Lower lobe of right lung (tissue), 2 donors: ENCODE measurements at regions not wholly inside any gene's neighbourhood (a gene's known extent, or its start where the extent isn't known, plus 50 kb on each side); places are given as distances from the start of the nearest gene placed in this dataset.
"Not testable (repeated sequence)": the region's sequence is repeated elsewhere in the genome, so short reads cannot be mapped to it uniquely, and the experiment has no call there.

Experiments
- ATAC-seq, 2 donors: fragments of 200-7000 bp; cut with Tn5 transposase; one replicate each; pipeline ENCODE4 v1.9.1; 2020 to 2022; ENCODE audit warnings: mild to moderate bottlenecking in 2 of 2, moderate library complexity in 2 of 2
- DNase-seq: peaks from one replicate; pipeline ENCODE4 v3.0.0-alpha.2; 2020
- H3K27ac ChIP-seq: fragments of 200-600 bp; one replicate; pipeline ENCODE4 v1.8.0; 2022
- H3K27me3 ChIP-seq: fragments of 200-600 bp; one replicate; pipeline ENCODE4 v1.8.0; 2022; ENCODE audit warnings: low read depth
- H3K36me3 ChIP-seq: fragments of 200-600 bp; one replicate; pipeline ENCODE4 v1.8.0; 2022; ENCODE audit warnings: mild to moderate bottlenecking
- H3K4me1 ChIP-seq: fragments of 200-600 bp; one replicate; pipeline ENCODE4 v1.8.0; 2022
- H3K4me3 ChIP-seq: fragments of 200-600 bp; one replicate; pipeline ENCODE4 v1.8.0; 2022; ENCODE audit warnings: mild to moderate bottlenecking
- H3K9me3 ChIP-seq: fragments of 200-600 bp; one replicate; pipeline ENCODE4 v1.8.0; 2022
- intact Hi-C: fragments of 100-400 bp; cut with DNase I; formaldehyde crosslinking; loops from one replicate; pipeline ENCODE4 v1.11.0; 2022
- TF ChIP-seq, protein P1 (sequence below): fragments of 200-600 bp; IDR thresholded peaks from one replicate; pipeline ENCODE4 v1.8.0; 2022; ENCODE audit warnings: antibody characterized with exemption, mild to moderate bottlenecking
- donor health status: DM: no; HTN: yes; CAD: no; lungs with severe emphysema.

DNA sequence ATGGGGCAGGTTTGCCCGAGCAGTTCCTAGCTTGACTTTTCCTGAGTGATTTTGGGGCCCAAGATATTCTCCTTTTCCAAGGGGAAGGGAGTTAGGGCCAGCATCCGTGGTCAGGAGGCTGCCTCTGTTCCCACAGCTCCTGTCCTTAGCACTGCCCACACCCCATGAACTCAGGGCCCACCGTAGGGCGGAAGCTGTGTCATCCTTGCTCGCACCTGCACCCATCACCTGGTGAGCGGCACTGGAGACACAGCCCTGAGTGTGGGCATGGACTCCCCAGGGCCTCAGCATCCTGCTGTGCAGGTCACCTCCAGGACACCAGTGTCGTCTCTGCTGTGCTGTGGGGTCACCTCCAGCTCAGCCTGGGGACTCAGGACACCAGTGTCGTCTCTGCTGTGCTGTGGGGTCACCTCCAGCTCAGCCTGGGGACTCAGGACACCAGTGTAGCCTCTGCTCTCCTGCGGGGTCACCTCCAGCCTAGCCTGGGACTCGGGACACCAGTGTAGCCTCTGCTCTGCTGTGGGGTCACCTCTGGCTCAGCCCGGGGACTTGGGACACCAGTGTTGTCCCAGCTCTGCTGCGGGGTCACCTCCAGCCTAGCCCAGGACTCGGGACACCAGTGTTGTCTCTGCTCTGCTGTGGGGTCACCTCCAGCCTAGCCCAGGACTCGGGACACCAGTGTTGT lies 322.9 kb downstream of the ADGRD1 start:
- H3K4me3 ChIP-seq = no peak overlapping the region
- DNase-seq = peak; percentile 29

DNA sequence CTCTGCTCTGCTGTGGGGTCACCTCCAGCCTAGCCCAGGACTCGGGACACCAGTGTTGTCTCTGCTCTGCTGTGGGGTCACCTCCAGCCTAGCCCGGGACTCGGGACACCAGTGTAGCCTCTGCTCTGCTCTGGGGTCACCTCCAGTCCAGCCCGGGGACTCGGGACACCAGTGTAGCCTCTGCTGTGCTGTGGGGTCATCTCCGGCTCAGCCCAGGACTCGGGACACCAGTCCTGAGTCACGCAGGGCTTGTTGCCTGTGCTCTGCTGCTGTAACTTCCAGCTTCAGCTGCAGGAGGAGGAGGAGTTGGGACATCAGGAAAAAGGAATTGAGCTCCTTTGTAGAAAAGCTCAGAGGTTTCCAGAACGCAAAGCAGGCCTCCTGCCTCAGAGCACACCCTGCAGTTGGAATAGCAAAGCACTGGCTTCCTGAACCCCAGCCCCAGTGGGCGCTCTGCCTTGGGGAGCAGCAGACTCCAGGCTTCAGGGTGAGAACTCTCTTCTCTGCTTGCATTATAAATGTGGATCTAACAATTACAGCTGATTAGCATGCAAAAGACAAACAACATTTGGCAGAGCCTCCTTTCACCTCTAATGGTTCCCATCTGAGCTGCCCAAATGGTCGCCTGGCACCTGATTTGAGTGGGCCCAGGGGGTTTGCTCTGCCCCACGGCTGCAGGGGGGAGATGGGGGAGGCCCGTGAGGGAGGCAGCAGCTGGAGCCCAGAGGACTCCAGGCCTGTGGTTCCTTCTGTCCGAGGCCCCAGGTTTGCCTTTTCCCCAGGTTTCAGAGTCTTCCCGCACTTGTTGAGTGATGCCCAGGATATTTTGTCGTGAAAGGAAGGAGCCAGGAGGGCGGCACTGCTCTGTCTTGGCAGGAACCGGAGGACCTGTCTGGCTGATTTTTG lies 323.7 kb downstream of the ADGRD1 start:
- DNase-seq = peak; percentile 24
- H3K4me3 ChIP-seq, H3K4me1 ChIP-seq, H3K36me3 ChIP-seq, ATAC-seq, H3K27me3 ChIP-seq, H3K9me3 ChIP-seq, intact Hi-C loops, H3K27ac ChIP-seq: not testable (repeated sequence)

More for the DNA sequence above, 322.9 kb downstream of the ADGRD1 start:
- no peaks in the 10 kb centered on the region for H3K4me1 ChIP-seq
- H3K27me3 ChIP-seq = peaks cover 4% of the 10 kb centered on the region
- H3K36me3 ChIP-seq = no peaks in the 10 kb centered on the region
- ATAC-seq = no peak
- H3K27ac ChIP-seq = no peak overlapping the region
- TF ChIP-seq, protein P1, sequence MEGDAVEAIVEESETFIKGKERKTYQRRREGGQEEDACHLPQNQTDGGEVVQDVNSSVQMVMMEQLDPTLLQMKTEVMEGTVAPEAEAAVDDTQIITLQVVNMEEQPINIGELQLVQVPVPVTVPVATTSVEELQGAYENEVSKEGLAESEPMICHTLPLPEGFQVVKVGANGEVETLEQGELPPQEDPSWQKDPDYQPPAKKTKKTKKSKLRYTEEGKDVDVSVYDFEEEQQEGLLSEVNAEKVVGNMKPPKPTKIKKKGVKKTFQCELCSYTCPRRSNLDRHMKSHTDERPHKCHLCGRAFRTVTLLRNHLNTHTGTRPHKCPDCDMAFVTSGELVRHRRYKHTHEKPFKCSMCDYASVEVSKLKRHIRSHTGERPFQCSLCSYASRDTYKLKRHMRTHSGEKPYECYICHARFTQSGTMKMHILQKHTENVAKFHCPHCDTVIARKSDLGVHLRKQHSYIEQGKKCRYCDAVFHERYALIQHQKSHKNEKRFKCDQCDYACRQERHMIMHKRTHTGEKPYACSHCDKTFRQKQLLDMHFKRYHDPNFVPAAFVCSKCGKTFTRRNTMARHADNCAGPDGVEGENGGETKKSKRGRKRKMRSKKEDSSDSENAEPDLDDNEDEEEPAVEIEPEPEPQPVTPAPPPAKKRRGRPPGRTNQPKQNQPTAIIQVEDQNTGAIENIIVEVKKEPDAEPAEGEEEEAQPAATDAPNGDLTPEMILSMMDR = no peak
- intact Hi-C loops = no loop called here
- H3K9me3 ChIP-seq = no peaks in the 10 kb centered on the region

DNA sequence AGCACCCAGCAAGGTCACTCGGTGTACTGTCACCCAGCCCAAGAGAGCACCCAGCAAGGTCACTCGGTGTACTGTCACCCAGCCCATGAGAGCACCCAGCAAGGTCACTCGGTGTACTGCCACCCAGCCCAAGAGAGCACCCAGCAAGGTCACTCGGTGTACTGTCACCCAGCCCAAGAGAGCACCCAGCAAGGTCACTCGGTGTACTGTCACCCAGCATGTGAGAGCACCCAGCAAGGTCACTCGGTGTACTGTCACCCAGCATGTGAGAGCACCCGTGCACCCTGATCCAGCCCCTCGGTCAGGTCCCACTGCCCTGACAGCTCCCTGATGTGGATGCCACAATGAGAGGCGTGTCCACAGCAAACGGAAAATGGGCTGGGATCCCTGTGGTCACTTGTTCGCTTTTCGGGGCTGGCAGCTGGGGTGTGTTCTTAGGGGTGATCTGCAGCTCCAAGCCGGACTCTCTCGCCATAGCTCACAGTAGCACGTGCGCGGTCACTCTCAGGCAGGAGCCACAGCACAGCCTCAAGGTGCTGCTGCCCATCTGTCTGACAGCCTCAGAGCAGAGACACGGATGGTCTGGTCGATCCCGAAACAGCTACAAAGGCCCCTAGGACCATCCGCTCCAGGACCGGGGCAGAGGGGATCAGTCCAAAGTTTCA lies 324.9 kb downstream of the ADGRD1 start:
- H3K27ac ChIP-seq, H3K36me3 ChIP-seq, H3K4me1 ChIP-seq, intact Hi-C loops, H3K27me3 ChIP-seq, H3K9me3 ChIP-seq, ATAC-seq, H3K4me3 ChIP-seq: not testable (repeated sequence)
- peak; percentile 48 for DNase-seq

DNA sequence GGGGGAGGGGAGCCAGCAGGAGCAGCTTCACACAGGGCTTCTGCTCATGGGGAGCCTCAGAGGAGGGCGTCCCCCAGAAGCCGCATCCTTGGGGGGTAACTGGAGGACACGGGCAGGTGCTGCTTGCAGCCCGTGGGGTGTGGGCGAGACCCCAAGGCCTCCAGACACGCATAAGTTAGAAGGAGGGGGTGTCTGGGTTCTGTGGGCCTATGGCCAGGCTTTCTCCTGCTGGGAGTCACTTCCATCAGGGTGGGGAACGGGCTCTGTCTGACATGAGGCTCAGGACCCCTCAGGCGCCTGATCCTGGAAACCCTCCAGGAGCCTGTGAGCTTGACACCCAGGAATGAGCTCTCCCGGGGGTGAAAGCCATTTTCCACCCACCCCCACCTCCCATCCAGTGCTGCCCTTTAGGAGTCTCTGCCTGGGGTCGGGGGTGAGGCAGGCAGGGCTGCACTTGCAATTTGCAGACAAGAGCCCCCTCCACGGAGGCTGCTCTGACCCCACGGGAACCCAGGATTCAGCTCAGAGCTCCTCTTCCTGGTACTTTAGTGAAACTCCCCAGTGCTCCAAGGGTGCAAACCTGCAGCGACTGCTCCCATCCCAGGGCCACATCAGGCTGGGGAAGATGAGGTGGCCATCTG lies 325.7 kb downstream of the ADGRD1 start:
- TF ChIP-seq, protein P1 = no peak
- peak; percentile 29 for DNase-seq
- no peaks in the 10 kb centered on the region for H3K36me3 ChIP-seq
- no peaks in the 10 kb centered on the region for H3K4me1 ChIP-seq
- no peaks in the 10 kb centered on the region for H3K9me3 ChIP-seq
- H3K4me3 ChIP-seq = no peak overlapping the region
- peaks cover 4% of the 10 kb centered on the region for H3K27me3 ChIP-seq
- H3K27ac ChIP-seq = no peak overlapping the region
- intact Hi-C loops = no loop called here
- ATAC-seq = no peak

DNA sequence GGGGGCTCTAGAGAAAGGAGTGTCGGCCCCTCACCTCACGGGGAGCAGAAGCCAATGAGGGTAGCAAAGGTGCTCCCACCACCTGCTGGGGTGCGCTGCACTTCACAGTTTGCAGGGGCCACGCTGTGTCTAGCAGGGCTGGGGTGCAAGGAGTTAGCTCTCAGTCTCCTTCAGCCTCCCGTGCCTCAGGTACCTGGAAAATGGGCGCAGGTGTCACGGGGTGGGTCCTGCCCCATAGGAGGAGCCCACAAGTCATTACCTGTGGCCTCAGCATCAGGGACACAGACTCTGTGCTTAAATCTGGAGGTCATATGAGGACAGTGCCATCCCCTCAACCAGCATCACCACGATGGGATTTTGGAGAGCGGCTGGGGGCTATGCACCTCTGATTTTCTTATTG lies 326.7 kb downstream of the ADGRD1 start:
- no peaks in the 10 kb centered on the region for H3K36me3 ChIP-seq
- DNase-seq = no peak
- no peak overlapping the region for H3K4me3 ChIP-seq
- intact Hi-C loops = no loop called here
- no peaks in the 10 kb centered on the region for H3K9me3 ChIP-seq
- TF ChIP-seq, protein P1 = no peak
- H3K4me1 ChIP-seq = no peaks in the 10 kb centered on the region
- peaks cover 4% of the 10 kb centered on the region for H3K27me3 ChIP-seq
- no peak overlapping the region for H3K27ac ChIP-seq
- no peak for ATAC-seq

DNA sequence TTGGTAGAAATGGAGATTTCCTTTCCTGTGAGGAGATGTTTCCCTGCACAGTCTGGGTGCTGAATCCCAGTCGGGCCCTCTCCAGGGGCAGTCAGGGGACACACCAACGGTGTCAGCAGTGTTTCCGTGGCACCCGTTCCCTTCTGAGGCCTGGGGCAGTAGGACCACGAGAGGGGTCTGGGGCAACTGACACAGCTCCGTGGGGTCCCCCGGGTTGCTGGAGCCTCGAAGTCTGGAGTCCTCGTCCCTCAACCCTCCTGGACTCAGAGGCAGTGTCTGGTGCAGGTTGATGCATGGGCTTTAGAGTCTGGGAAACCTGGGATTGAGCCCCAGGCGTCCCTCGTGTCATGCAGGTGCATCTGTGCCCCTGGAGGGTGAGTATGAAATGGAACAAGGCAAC lies 327.3 kb downstream of the ADGRD1 start:
- no peak for ATAC-seq

More for the DNA sequence above, 327.3 kb downstream of the ADGRD1 start:
- DNase-seq = no peak
- TF ChIP-seq, protein P1 = no peak
- no peaks in the 10 kb centered on the region for H3K9me3 ChIP-seq
- H3K27me3 ChIP-seq = peaks cover 4% of the 10 kb centered on the region
- no peak overlapping the region for H3K27ac ChIP-seq
- intact Hi-C loops = no loop called here
- H3K4me3 ChIP-seq = no peak overlapping the region
- no peaks in the 10 kb centered on the region for H3K4me1 ChIP-seq
- no peaks in the 10 kb centered on the region for H3K36me3 ChIP-seq
